GM04503 (cell line): ENCODE measurements at regions not wholly inside any gene's neighbourhood (a gene's known extent, or its start where the extent isn't known, plus 50 kb on each side); places are given as distances from the start of the nearest gene placed in this dataset.

Experiments
- DNase-seq: peaks from one replicate; pipeline ENCODE4 v3.0.0-alpha.2; 2012; ENCODE audit warnings: low read depth

DNA sequence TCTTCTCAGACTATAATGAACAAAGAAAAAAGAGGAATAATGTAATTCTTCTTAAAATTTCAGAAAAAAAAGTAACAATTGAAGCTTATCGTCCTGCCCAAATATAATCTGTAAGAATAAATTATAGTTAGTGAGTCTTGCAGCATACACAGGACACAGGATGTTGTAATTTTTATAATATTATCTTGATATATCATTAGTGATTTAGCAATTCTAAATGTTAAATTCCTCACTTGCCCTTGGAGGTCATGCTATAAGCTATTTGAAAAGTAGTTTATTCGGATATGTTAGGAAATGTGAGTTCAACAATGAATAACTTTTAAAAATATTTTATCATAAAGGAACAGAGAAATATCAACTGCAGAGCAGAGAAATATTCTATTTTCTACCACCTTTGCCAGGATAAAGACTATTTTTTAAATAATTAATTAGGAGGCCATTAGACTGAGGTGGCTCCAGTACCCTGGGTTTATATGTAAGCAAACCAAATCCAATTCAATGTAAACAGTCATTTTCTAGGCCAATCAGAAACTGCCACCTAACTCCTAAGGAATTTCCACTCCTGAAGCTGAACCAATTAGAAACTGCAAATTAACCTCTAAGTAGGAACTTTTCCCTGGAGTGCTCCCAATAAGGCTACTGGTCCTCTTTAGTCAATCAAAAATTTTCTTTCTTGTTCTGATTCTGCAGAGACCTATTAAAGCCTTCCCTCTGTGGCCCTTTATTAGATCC, 1109.3 kb downstream of the ROBO2 start:
- no peak for DNase-seq

DNA sequence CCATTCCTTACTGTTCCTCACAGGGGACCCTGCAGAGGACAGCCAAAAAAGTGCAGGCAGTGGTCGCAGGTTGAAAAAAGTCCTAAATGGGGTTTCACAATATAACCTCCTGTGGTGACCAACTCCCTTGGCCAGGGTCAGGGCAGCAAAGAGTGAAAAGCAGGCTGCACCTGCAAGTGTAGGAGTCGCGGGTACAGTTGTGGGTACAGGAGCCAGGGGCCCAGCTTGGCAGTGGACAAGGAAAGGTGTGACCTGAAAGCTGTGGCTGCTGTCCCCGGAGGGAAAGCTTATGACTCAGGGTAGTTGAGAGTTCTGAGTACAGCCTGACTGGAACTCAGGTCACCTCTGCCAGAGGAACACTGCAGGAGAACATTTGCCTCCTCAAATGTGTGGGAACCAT, 1114.1 kb downstream of the ROBO2 start:
- DNase-seq: no peak

DNA sequence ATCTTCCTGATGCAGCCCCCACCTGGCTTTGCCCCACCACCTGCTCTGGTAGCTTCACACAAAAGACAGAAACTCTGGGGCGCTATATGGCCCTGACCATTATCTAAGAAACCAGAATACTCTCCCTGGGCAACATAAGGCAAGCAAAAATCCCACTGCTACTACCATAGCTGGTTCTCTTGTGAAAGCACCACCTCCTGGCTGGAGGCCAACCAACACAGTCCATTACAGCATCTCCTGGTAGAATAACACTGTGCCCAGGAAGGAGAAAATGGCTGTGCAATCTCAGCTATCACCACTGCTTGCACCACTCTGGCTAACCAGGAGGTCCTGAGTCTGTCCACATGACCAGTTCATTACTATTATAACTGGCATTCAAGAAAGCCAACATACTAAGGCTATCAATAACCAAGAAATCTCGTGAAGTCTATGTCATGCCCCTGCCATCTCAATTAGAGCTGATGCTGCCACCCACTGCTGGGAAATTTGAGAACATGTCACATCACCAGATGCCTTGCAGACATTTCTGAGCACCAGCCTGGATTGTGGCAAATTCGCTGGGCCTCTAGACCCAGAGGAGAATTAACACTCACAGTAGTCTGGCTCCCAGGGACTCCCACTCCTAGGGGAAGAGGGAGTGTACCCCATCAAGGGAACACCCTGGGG, 1114.8 kb downstream of the ROBO2 start:
- no peak for DNase-seq

DNA sequence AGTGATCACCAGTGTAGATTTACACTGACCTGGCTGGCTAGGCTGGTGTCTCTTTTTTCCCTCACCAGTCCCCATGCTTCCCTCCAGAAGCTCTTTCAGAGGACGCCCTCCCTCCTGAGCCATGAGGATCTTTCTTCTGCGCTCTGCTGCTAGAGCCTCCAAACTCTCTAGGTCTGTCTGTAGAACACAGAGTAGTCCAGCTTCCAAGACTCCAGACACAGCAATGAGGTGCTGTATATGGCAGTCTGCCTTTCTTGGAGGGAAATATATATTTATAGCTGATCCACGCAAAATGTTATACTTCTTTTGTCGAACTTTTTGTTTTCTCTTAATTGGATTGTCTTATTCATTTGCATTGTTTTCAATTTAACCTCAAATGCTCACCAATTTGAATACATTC, 1121.8 kb downstream of the ROBO2 start:
- no peak for DNase-seq

DNA sequence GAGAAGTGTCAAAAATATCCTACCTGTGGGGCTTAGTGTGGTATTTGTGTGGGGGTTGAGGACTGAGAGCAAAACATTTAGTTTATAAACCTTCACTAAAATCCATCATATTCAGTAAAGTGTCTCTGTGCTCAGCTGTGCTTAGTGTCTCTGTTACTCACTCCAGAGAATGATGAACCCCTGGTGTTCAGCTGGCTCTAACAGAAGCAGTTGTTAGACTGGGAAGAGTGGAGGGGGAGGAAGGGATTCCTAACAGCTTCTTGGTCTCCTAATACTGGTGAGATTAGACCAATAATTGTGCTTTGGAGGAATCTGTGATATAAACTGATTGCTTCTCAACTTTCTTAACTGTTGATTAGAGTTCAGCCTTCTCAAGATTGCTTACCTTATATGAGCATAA, 1123.5 kb downstream of the ROBO2 start:
- no peak for DNase-seq

DNA sequence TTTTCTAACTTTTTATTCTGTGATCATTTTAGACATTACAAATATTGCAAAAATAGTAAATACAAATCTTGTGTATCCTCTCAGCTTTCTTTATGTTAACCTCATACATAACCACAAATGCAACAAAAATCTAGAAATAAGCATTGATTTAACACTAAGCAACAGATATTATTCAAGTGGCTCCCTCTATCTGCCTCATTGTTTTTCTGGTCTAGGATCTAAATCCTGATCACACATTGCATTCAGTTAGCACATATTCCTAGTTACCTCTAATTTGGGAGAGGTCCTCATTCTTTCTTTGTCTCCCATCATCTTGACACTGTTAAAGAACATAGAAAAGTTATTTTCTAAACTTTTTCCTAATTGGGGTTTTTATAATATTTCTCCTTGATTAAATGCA, 1126.0 kb downstream of the ROBO2 start:
- no peak for DNase-seq

DNA sequence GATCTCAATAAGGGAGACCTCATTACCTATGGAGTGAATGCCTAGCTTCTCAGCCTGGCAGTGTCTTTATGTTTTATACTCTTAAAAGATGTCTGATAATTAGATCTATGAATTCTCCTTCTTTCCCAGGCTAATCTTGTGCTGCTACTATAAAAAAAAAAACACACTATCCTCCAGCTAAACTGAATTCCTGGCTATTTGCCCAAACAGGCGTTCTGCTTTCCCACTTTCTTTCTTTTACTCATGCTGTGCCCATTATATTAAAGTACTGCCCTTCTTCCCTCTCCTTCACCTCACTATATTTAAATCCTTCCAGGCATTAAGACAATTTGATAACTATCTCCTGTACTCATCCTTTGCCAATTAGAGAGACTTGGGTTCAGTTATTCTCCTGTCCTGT, 1134.9 kb downstream of the ROBO2 start:
- no peak for DNase-seq

DNA sequence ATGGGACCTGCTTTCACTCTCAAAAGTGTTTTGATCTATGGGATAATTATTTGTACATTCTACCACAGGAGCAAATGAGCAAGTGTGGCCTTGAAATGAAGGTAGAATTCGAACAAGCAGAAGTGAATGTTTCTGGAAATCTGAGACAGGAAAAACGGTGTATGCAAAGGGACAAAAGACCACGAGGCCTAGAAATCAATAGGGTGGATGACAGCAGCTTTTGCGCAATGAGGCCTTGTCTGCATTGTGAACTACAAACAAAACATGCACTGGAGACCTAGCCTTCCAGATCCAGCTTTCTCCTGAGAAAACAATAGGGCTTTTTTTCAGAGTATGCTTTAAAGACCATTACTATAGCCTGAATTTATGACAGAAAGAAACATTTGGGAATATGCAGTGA, 1137.0 kb downstream of the ROBO2 start:
- no peak for DNase-seq

DNA sequence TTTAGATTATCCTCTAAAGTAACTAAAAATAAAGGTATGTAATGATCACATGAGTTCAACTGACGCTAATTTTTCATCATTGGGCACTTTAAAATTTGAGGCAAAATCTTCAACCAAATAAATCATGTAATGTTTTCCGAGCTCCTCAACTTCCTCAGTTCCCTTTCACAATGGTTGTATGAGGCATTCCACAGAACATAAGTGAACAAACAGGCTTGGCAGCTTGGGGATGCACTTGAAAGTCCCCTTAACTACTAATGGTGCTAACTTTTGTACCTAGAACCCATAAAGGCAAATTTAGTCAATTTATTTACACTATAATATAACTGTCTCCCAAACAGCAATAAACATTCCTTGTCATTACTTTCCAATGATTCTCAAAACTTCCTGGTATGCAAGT, 1137.9 kb downstream of the ROBO2 start:
- DNase-seq: no peak

DNA sequence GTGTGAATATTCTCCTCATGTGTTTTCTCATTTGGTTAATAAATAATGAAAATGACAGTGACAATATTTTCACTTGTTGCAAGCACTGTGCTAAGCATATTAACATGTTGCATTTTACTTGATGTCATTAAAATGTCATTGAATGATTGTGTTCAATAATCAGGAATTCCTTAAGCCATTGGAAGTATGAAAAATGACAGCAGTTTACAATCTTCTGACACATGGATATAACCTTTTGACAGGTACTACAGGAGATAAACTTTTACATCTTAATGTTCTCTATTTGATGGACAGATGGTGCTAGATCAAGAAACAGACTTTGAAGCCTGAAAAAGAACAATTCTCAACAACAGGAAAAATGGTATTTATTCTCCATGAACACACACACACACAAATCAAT, 1138.3 kb downstream of the ROBO2 start:
- DNase-seq: no peak

DNA sequence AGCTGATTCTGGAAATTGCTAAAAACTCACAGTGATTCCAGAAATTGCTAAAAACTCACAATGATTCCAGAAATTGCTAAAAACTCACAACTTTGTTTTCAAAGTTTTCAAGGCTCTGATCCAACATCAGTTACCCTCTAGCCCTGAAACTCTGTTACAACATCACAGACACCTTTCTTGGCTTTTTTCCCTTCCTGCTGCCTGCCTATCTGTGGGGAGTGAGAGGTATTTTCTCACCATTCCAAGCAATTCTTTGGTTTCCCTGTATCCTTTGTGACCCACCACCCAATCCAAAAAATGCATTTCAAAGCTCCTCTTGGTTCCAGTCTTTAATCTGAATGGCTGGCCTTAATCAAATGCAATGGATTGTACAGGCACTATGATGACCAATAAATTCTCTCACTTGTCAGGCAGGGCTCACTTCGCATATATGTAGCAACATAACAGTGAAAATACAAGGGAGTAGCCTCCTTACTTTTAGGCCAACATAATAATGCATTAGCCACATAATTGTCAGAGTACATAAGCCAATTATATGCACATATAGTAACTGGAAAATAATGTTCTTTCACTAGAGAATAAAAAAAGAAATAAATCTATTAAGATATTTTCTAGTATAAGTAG, 1139.0 kb downstream of the ROBO2 start:
- no peak for DNase-seq

DNA sequence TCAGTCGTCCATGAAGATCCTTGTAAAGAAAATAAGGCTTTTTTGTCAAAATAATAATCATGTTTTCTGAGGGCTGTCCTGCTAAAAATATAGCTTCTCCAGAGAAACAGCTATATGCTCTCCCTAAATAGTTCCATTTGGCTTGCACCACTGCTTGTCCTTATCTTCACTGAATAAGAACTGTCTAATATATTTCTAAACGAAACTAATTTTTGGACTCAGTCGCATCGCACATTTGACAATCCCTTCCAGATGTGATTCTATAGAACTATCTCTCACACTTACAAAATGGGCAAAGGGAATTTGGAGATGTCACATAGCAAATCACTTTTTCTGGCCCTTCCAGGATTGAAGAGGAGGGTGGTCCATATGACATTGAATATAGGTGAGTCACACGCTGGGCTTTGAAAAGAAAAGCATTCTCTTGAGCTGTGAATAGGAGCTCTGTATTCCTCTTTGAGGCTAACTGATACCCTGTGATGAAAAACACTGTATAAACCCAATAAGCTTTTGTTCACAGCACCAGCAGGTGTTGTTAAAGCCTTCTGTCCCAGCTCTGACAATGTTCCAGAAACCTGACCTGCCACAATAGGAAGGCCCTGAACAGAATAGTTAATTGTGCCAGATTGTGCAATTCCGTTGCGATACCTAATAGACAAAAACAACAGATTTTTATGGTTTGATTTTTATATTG, 1144.2 kb downstream of the ROBO2 start:
- DNase-seq: no peak

DNA sequence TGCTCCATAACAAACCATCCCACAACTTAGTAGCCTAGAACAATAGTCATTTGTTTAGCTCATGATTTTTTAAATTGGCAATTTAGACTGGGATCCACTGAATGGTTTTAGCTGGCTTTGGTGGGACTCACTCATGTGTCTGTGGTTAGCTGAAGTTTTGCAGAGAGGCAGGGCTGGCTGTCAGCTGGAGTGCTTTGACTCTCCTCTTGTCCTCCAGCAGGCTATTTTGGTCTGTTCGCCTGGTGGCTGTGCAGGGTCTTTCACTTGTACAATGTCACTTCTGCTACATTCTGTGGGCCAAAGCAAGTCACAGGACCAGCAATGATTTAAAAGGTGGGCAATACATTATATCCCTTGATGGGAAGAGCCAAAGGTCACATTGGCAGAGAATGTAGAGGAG, 1146.5 kb downstream of the ROBO2 start:
- no peak for DNase-seq

DNA sequence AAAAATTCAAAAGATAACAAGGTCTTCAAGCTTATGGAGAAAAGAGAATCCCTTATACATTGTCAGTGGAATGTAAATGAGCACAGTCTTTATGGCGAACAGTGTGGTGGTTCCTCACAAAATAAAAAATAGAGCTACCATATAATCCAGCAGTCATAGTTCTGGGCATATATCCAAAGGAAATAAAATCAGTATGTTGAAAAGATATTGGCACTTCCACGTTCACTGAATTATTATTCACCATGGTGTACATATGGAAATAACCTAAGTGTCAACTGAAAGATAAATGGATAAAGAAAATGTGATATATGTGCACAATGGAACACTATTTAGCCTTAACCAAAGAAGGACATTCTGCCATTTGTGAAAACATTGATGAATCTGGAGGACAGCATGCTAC, 1161.2 kb downstream of the ROBO2 start:
- DNase-seq: no peak

DNA sequence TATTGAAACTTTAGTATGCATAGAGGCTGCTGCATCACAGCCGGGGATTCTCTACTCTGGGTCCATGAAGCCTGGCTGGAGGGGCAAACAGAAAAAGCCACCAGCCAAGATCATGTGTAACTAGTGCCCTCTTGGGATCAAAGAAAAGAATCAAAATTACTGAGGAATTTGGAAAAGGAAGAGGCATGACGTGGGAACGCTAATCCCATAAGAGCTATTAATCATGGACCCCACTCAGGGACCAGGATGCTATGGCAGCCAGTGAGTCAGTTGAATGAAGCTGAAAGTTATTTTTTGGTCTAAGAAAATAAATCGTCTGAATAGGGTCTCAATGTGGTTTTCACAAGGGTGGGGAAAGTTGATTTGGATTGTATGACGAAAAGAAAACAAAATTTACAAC, 1165.1 kb downstream of the ROBO2 start:
- no peak for DNase-seq

DNA sequence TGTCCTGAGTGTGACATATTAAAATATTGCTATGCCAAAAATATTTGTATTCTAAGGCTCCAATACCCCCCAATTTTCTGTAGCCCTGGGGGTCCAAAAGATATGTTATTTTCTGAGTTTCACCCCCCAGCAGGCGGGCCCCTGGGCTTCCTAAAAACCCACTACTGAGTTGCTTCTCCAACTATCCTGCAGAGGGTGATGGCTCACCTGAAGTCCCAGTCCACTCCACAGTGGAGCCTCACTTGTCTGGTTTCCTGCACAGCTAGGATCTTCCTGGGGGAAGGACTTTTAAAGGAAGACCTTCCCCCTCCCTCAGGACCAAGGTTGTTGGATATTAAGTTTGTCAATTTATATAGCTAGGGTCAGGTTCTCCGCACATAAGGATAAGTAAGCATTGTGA, 1181.4 kb downstream of the ROBO2 start:
- no peak for DNase-seq

DNA sequence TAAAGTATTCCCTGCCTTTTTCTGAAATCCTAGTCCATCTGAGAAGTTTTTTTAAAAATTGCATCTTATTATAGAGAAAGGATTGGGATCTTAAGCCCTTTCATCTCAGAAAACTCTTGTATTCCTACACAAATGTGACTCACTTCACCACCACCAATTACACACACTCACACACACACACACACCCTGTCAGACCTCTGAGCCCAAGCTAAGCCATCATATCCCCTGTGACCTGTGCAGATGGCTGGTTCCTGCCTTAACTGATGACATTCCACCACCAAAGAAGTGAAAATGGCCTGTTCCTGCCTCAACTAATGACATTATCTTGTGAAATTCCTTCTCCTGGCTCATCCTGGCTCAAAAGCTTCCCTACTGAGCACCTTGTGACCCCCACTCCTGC, 1181.9 kb downstream of the ROBO2 start:
- no peak for DNase-seq

DNA sequence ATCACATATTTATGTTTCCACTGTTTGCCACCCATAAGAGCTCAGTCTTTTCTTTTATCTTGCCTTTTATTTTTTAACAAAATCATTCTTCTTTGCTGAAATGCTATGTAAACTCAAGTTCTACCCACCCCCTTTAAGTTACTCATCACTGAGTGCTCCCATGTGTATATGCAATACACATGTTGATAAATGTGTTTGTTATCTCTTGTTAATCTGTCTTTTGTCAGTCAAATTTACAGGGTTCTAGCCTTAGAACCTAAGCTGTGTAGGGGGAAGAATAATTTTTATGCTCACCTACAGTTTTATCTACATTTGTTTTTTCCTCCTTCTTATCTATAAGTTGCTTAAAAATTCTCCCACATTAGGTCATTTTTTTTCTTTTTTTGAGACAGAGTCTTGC, 1195.9 kb downstream of the ROBO2 start:
- DNase-seq: no peak

DNA sequence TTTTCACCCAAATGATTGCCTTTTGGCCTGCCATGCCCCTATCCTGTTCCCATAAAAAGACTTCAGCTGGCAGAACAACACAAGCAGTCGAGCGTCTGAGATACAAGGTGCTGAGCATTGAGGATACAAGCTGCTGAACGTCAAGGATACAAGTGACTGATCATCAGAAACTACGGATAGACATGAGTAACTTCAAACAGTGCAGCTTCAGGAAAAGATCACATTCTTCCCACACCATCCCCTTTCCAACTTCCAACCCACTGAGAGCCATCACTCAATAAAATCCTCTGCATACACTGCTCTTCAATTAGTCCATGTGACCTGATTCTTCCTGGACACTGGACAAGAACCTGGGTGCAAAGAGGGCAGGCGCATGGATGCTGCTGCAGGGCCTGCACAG, 1198.9 kb downstream of the ROBO2 start:
- no peak for DNase-seq

DNA sequence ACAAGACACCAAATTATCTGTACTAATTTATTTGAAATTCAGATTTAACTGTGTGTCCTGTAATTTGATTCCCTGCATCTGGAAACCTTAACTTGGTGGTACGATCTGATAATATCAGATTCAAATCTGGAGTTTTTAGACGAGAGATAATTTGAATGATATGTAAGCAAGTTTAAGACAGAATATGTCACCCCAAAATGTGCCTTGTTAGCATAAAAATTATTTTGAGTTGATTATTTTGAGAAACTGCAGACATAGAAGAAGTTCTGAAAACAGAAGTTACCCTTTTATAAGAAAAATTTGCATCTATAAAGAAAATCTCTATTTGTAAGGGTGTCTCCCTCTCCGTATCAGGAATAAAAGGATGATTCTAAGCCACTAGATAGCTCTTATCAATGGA, 1202.8 kb downstream of the ROBO2 start:
- DNase-seq: no peak

DNA sequence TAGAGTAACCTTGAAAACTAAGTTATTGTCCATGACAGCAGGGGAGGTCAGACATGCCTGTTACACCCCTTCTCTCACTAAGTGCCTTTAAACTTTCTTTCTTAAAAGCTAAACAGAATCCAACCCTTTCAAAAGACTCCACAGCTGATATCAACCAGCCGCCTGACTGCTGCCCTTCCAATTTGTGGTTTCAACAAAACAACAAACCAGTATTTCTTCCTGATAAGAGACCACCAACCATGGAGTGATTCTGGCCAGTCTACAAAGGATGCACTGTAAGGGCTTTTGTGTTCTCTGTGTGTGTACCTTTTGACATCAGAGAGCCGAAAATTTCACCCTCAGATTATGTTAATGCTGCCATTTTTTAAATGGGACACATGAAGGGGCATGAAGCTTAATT, 1204.2 kb downstream of the ROBO2 start:
- DNase-seq: no peak

DNA sequence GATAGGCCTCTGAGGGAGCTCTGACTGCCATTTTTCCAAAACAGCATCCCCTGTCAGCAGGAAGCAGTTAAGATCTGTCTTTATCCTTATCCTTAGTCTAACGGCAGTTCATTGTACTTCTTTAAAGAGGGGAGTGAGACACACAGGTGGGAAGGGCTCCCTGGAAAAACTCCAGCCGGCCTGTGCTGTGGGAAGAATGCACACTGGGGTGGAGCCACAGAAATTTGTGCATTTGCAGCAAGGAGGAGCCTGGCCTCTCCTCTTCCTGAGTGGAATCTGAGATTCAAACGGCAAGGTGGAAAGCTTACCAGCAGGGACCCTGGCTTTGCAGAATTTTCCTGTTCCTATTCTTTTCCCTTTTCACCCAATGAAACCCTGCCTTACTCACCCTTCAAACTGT, 1209.4 kb downstream of the ROBO2 start:
- DNase-seq: no peak

DNA sequence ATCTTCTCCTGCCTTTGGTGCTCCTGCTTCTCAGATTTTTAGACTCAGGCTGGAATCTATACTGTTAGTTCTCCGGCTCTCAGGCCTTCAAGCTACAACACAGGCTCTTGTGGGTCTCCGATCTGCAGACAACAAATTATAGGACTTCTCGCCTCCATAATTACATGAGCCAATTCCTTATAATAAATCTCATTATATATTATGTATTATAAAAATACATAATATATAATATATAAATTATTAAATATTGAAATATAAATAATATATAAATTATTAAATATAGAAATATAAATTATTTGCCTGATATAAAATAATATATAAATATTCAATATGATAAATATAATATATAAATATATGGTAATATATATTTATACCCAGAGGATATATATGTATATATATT, 1214.0 kb downstream of the ROBO2 start:
- no peak for DNase-seq
